AG09309 (cell line): ENCODE measurements at regions not wholly inside any gene's neighbourhood (a gene's known extent, or its start where the extent isn't known, plus 50 kb on each side); places are given as distances from the start of the nearest gene placed in this dataset.

Source experiments
- DNase-seq: peaks from one replicate; pipeline ENCODE4 v3.0.0-alpha.2; 2010; ENCODE audit warnings: low read depth
- H3K4me3 ChIP-seq: 2 replicates; pipeline ENCODE4 v1.5.1; 2011; ENCODE audit warnings: mild to moderate bottlenecking, low read depth, low read length, moderate library complexity; ENCODE audit not compliant: control insufficient read depth
- TF ChIP-seq, protein P1 (sequence below): IDR thresholded peaks from 2 replicates; pipeline ENCODE4 v1.5.1; 2011; ENCODE audit warnings: mild to moderate bottlenecking, low read depth, low read length, inconsistent platforms; ENCODE audit not compliant: insufficient read depth, control insufficient read depth; ENCODE audit errors: missing control alignments

DNA sequence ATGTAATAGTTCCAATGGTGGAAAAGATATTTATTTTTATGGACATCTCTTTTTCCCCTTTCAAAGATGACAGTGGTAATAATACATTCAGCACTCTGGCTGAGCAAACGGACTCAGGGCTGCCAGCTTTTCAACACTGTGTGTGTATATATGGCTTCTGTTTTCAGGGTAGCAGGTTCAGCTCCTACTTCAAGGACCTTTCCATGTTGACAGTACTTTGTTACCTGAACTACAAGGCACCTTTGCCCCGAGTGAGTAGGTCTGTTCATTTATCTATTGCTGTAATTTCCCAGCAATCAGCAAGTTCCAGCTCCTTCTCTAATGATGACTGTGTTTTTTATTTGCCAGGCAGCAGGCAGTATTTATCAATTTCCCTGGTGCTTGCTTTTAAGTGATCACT is 387.4 kb upstream of the KIF2A start:
- H3K4me3 ChIP-seq, result no peak overlapping the region
- no peak for DNase-seq
- TF ChIP-seq, protein P1, sequence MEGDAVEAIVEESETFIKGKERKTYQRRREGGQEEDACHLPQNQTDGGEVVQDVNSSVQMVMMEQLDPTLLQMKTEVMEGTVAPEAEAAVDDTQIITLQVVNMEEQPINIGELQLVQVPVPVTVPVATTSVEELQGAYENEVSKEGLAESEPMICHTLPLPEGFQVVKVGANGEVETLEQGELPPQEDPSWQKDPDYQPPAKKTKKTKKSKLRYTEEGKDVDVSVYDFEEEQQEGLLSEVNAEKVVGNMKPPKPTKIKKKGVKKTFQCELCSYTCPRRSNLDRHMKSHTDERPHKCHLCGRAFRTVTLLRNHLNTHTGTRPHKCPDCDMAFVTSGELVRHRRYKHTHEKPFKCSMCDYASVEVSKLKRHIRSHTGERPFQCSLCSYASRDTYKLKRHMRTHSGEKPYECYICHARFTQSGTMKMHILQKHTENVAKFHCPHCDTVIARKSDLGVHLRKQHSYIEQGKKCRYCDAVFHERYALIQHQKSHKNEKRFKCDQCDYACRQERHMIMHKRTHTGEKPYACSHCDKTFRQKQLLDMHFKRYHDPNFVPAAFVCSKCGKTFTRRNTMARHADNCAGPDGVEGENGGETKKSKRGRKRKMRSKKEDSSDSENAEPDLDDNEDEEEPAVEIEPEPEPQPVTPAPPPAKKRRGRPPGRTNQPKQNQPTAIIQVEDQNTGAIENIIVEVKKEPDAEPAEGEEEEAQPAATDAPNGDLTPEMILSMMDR, result no peak

- H3K4me3 ChIP-seq, result no peak overlapping the region
- no peak for DNase-seq
- TF ChIP-seq, protein P1, result no peak
Observed at GRCh38 chr5:61919920-61920319, 386.1 kb upstream of the KIF2A start.

GRCh38 chr5:61924251-61924650 is 381.8 kb upstream of the KIF2A start:
- no peak overlapping the region for H3K4me3 ChIP-seq
- TF ChIP-seq, protein P1, result no peak
- no peak for DNase-seq

- TF ChIP-seq, protein P1, result no peak
- H3K4me3 ChIP-seq, result no peak overlapping the region
- DNase-seq, result no peak
Observed at GRCh38 chr5:61926911-61927310, 379.1 kb upstream of the KIF2A start.

GRCh38 chr5:61931236-61931635 is 374.8 kb upstream of the KIF2A start:
- H3K4me3 ChIP-seq, result no peak overlapping the region
- TF ChIP-seq, protein P1, result no peak
- no peak for DNase-seq

DNA sequence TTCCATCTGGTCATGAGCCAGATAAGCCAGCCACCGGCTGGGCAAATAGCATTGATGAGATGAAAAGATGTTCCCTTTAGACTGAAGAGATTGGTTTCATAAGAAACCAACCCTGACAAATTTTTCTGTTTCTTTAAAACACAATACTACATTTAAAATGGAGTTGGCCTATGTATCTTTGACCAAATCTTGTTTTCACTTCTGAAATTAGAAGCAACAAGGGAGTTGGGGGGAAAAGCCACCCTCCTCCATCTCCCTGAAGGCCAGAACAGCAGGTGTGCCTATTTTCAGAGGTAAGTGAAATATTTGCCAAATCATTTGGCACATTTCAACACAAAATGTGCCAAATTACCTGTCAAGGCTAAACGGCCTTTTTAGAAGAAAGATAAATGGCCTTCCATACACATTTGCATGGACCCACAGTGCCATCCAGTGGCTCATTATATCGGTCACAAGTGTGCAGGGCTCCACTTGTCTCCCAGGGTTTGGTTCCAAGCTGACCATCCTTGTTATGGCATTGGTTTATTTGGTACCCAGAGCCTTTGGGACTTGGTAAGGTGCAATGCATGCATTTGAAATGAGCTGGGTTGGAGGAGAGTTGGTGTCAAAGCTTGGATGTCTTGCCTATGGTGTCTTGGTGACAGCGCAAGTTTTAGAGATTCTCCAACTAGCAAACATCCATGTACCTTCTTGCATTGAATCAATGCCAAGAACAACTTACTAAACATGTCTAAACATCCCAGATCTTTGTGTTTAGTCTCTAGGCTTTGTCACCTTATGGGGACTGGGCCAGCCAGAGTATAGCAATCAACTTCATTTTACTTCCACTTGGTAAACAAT is 372.0 kb upstream of the KIF2A start:
- H3K4me3 ChIP-seq, result no peak overlapping the region
- TF ChIP-seq, protein P1, result peak; percentile 72
- no peak for DNase-seq
